HL-60 (cell line): ENCODE measurements at regions not wholly inside any gene's neighbourhood (a gene's known extent, or its start where the extent isn't known, plus 50 kb on each side); places are given as distances from the start of the nearest gene placed in this dataset.

Source experiments
- DNase-seq, 2 experiments: peaks; one replicate each; pipeline ENCODE4 v3.0.0-alpha.2; 2010 to 2020; ENCODE audit warnings: low read depth in 1 of 2, low spot score in 1 of 2
- H3K27ac ChIP-seq: fragments of 250-450 bp; sonication (Bioruptor Pico); replicated peaks from 2 replicates; pipeline ENCODE4 v1.5.1; 2020; ENCODE audit warnings: mild to moderate bottlenecking, moderate library complexity
- H3K27me3 ChIP-seq: fragments of 250-450 bp; sonication (Bioruptor Pico); 2 replicates; pipeline ENCODE4 v1.5.1; 2021; ENCODE audit warnings: mild to moderate bottlenecking, moderate library complexity; ENCODE audit not compliant: insufficient read depth, poor library complexity, severe bottlenecking
- H3K4me3 ChIP-seq: replicated peaks from 2 replicates; pipeline ENCODE4 v1.5.1; 2011; ENCODE audit warnings: mild to moderate bottlenecking, control low read depth, low read length; ENCODE audit not compliant: insufficient read depth
- GABPA ChIP-seq: IDR thresholded peaks from 2 replicates; pipeline ENCODE4 v1.6.1; 2012; ENCODE audit warnings: low read depth
- POLR2AphosphoS5 ChIP-seq: IDR thresholded peaks from 2 replicates; pipeline ENCODE4 v1.6.1; 2012; ENCODE audit warnings: low read depth
- SPI1 ChIP-seq: IDR thresholded peaks from 2 replicates; pipeline ENCODE4 v1.6.1; 2012; ENCODE audit warnings: low read depth, mild to moderate bottlenecking, borderline replicate concordance
- TF ChIP-seq, protein P1 (sequence below): IDR thresholded peaks from 2 replicates; pipeline ENCODE4 v1.6.1; 2012; ENCODE audit warnings: low read depth; ENCODE audit not compliant: insufficient replicate concordance
- TF ChIP-seq, protein P2 (sequence below): IDR thresholded peaks from one replicate; pipeline ENCODE4 v1.5.1; 2011; ENCODE audit warnings: low read length, control low read depth, inconsistent platforms; ENCODE audit not compliant: insufficient read depth

DNA sequence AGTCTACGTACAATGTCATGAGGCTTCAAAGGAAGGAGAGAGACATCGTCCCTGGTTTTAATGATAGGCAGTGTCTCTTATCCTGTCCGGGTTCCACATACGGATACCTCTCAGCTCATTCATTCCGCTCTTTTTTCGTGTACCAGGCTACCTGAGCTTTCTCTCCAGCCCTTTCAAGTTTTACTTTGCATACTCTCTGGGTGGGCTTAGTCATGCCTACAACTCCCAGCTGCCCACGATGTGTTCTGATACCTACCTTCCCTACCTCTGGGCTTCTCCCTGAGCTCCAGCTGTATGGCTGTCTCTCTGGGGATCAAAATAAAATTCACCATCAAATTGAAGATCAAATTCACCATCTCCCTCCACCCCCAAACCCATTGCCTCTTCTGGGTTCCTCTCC lies 354.0 kb upstream of the EEF2KMT start:
- Histone ChIP-seq H3K4me3 (no peak overlapping the region), H3K27me3 (no peaks in the 10 kb centered on the region), H3K27ac (no peak overlapping the region)
- DNase-seq: no peak
- TF ChIP-seq SPI1 (no peak), GABPA (no peak), POLR2AphosphoS5 (no peak)
- TF ChIP-seq, protein P1, sequence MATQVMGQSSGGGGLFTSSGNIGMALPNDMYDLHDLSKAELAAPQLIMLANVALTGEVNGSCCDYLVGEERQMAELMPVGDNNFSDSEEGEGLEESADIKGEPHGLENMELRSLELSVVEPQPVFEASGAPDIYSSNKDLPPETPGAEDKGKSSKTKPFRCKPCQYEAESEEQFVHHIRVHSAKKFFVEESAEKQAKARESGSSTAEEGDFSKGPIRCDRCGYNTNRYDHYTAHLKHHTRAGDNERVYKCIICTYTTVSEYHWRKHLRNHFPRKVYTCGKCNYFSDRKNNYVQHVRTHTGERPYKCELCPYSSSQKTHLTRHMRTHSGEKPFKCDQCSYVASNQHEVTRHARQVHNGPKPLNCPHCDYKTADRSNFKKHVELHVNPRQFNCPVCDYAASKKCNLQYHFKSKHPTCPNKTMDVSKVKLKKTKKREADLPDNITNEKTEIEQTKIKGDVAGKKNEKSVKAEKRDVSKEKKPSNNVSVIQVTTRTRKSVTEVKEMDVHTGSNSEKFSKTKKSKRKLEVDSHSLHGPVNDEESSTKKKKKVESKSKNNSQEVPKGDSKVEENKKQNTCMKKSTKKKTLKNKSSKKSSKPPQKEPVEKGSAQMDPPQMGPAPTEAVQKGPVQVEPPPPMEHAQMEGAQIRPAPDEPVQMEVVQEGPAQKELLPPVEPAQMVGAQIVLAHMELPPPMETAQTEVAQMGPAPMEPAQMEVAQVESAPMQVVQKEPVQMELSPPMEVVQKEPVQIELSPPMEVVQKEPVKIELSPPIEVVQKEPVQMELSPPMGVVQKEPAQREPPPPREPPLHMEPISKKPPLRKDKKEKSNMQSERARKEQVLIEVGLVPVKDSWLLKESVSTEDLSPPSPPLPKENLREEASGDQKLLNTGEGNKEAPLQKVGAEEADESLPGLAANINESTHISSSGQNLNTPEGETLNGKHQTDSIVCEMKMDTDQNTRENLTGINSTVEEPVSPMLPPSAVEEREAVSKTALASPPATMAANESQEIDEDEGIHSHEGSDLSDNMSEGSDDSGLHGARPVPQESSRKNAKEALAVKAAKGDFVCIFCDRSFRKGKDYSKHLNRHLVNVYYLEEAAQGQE: no peak
- TF ChIP-seq, protein P2, sequence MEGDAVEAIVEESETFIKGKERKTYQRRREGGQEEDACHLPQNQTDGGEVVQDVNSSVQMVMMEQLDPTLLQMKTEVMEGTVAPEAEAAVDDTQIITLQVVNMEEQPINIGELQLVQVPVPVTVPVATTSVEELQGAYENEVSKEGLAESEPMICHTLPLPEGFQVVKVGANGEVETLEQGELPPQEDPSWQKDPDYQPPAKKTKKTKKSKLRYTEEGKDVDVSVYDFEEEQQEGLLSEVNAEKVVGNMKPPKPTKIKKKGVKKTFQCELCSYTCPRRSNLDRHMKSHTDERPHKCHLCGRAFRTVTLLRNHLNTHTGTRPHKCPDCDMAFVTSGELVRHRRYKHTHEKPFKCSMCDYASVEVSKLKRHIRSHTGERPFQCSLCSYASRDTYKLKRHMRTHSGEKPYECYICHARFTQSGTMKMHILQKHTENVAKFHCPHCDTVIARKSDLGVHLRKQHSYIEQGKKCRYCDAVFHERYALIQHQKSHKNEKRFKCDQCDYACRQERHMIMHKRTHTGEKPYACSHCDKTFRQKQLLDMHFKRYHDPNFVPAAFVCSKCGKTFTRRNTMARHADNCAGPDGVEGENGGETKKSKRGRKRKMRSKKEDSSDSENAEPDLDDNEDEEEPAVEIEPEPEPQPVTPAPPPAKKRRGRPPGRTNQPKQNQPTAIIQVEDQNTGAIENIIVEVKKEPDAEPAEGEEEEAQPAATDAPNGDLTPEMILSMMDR: no peak

DNA sequence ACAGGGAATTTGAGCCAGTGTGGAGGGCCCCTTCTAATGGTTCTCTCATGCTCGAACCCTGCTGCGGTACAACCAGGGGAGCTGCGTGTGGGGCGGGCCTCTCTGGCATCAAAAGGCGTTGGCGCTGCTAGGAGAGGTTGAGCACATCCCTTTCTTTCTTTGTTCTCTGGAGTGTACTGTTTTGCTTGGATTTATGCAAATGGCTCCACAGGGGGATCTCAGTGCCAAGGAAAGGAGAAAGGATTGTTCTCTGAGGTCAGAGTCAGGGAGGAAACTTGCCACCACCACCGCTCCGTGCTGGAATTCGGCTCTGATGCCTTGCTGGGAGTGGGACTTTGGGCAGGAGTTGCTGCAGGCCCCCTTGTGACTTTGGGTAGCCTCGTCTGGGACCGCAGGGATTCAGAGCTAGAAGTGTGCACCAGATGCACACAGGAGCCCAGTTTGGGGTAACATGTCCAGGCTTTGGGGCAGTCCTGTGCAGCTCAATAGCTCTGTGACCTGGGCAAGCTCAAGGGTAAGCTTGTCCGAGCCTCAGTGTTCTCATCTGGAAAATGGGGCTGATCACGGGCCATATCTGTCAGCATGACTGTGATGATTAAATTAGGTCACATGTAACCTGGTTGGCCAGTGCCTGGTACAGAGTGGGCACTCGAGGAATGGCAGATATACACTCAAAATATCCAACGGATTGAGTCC lies 353.0 kb upstream of the EEF2KMT start:
- Histone ChIP-seq H3K4me3 (no peak overlapping the region), H3K27ac (no peak overlapping the region), H3K27me3 (no peaks in the 10 kb centered on the region)
- TF ChIP-seq SPI1: no peak
- TF ChIP-seq, protein P2: no peak
- TF ChIP-seq, protein P1: no peak
- no peak for TF ChIP-seq POLR2AphosphoS5
- no peak for TF ChIP-seq GABPA
- DNase-seq: no peak

DNA sequence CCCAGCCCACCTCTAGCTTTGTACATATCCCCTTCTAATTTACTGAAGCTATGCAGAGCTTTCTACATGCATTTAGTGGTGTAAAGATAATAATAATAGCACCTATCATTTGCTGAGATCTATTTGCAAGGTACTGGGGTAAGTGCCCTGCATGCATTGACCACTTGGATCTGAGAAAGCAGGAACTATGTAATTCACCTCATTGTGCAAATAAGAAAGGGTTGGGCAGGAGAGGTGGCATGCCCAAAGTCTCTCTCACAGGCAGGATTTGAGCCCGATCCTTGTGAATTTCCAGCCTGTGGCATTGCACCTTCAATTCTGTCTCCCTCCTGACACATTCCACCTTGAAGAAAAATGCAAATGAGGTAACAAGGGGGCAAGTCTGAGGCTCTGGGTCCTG lies 352.3 kb upstream of the EEF2KMT start:
- TF ChIP-seq, protein P2: no peak
- no peak for TF ChIP-seq SPI1
- TF ChIP-seq, protein P1: no peak
- TF ChIP-seq GABPA: no peak
- TF ChIP-seq POLR2AphosphoS5: no peak
- Histone ChIP-seq H3K27ac (no peak overlapping the region), H3K4me3 (no peak overlapping the region), H3K27me3 (no peaks in the 10 kb centered on the region)
- DNase-seq: no peak
